ENCODE measurements at regions not wholly inside any gene's neighbourhood (a gene's known extent, or its start where the extent isn't known, plus 50 kb on each side); places are given as distances from the start of the nearest gene placed in this dataset.
"Not testable (repeated sequence)": the region's sequence is repeated elsewhere in the genome, so short reads cannot be mapped to it uniquely, and the experiment has no call there.

GRCh38 chr2:172262486-172262885 lies 159.8 kb upstream of the DLX2 start:
- intact Hi-C loops (cut with micrococcal nuclease), result no loop called here
- DNase-seq (ENCODE audit: low read depth, low spot score) (no peak), ATAC-seq (no peak)
- Histone ChIP-seq H3K79me2 (ENCODE audit: insufficient read depth, low read length) (no peaks in the 10 kb centered on the region), H3K9me3 (ENCODE audit: control insufficient read depth in 1 of 2, insufficient read depth in 1 of 2, low read depth in 1 of 2, low read length in 2 of 2) (no peaks in the 10 kb centered on the region), H3K9me2 (ENCODE audit: insufficient read depth) (no peaks in the 10 kb centered on the region), H3K36me3 (ENCODE audit: control insufficient read depth in 1 of 2, insufficient read depth in 2 of 2, low read length in 2 of 2) (no peaks in the 10 kb centered on the region), H4K20me1 (ENCODE audit: insufficient read depth) (no peaks in the 10 kb centered on the region), H3K4me3 (replicated peaks in 1 of 2; ENCODE audit: low read depth in 1 of 2, low read length in 2 of 2) (no peak overlapping the region), H3K27me3 (ENCODE audit: insufficient read depth, low read length) (no peaks in the 10 kb centered on the region), H3K4me1 (ENCODE audit: control insufficient read depth in 1 of 2, insufficient read depth in 2 of 2, low read length in 2 of 2) (no peaks in the 10 kb centered on the region), H3K9ac (ENCODE audit: low read length) (no peak overlapping the region), H2AFZ (ENCODE audit: low read depth, low read length, poor library complexity, severe bottlenecking) (no peak overlapping the region), H3K4me2 (ENCODE audit: low read length) (no peak overlapping the region), H3K27ac (ENCODE audit: low read depth, low read length) (no peak overlapping the region)
- RAD21 ChIA-PET (ENCODE audit: low non-redundant PET in 1 of 2, low total read pairs in 2 of 2, uncharacterized antibody in 2 of 2, unreplicated experiment in 2 of 2), result no interaction called here
- POLR2A ChIA-PET, result no interaction called here
- CTCF ChIA-PET, result no interaction called here
- no peak for TF ChIP-seq REST (IDR thresholded peaks at IDR 0.05; ENCODE audit: low read depth)
- TF ChIP-seq SP1 (IDR thresholded peaks at IDR 0.05; ENCODE audit: low read depth), result no peak
- TF ChIP-seq SRF (IDR thresholded peaks at IDR 0.05; ENCODE audit: low read depth), result no peak
- TF ChIP-seq ZFX (IDR thresholded peaks at IDR 0.05), result no peak
- no peak for TF ChIP-seq JUND (IDR thresholded peaks at IDR 0.05)
- no peak for TF ChIP-seq FOSL1 (IDR thresholded peaks at IDR 0.05; ENCODE audit: low read depth)
- TF ChIP-seq ATF3 (IDR thresholded peaks at IDR 0.05), result no peak
- TF ChIP-seq TCF7L2 (IDR thresholded peaks at IDR 0.05; ENCODE audit: borderline replicate concordance, extremely low read depth, insufficient read depth, insufficient read length), result no peak
- no peak for TF ChIP-seq POLR2A (IDR thresholded peaks at IDR 0.05; ENCODE audit: borderline replicate concordance, extremely low read depth, insufficient read depth, insufficient read length)
- no peak for TF ChIP-seq ZNF274 (IDR thresholded peaks at IDR 0.05; ENCODE audit: low read depth, low read length)
- TF ChIP-seq ELF1 (IDR thresholded peaks at IDR 0.05; ENCODE audit: borderline replicate concordance, low read depth), result no peak
- no peak for TF ChIP-seq EZH2 (IDR thresholded peaks at IDR 0.05)
- no peak for TF ChIP-seq RAD21 (IDR thresholded peaks at IDR 0.05; ENCODE audit: low read depth)
- TF ChIP-seq ZBTB33 (IDR thresholded peaks at IDR 0.05; ENCODE audit: extremely low read depth, insufficient replicate concordance, low read length), result no peak
- no peak for TF ChIP-seq MAX (IDR thresholded peaks at IDR 0.05)
- no peak for TF ChIP-seq SIN3A (IDR thresholded peaks at IDR 0.05; ENCODE audit: low read depth)
- no TSS peak for BruUV-seq (replicated peaks)

- H3K27ac ChIP-seq (ENCODE audit: low read depth, low read length); POLR2A ChIA-PET; intact Hi-C loops (cut with micrococcal nuclease); CTCF ChIA-PET; H3K4me2 ChIP-seq (ENCODE audit: low read length); H3K9ac ChIP-seq (ENCODE audit: low read length); H3K36me3 ChIP-seq (ENCODE audit: control insufficient read depth in 1 of 2, insufficient read depth in 2 of 2, low read length in 2 of 2); H3K4me1 ChIP-seq (ENCODE audit: control insufficient read depth in 1 of 2, insufficient read depth in 2 of 2, low read length in 2 of 2); H3K79me2 ChIP-seq (ENCODE audit: insufficient read depth, low read length); H2AFZ ChIP-seq (ENCODE audit: low read depth, low read length, poor library complexity, severe bottlenecking); H3K4me3 ChIP-seq (replicated peaks in 1 of 2; ENCODE audit: low read depth in 1 of 2, low read length in 2 of 2); H3K9me3 ChIP-seq (ENCODE audit: control insufficient read depth in 1 of 2, insufficient read depth in 1 of 2, low read depth in 1 of 2, low read length in 2 of 2); DNase-seq (ENCODE audit: low read depth, low spot score); ATAC-seq; H4K20me1 ChIP-seq (ENCODE audit: insufficient read depth); H3K27me3 ChIP-seq (ENCODE audit: insufficient read depth, low read length); RAD21 ChIA-PET (ENCODE audit: low non-redundant PET in 1 of 2, low total read pairs in 2 of 2, uncharacterized antibody in 2 of 2, unreplicated experiment in 2 of 2); BruUV-seq (replicated peaks); H3K9me2 ChIP-seq (ENCODE audit: insufficient read depth): not testable (repeated sequence)
These were observed 162.1 kb upstream of the DLX2 start for GRCh38 chr2:172264820-172265219.

All from HCT116 (cell line).